NB4 (cell line): ENCODE measurements at regions not wholly inside any gene's neighbourhood (a gene's known extent, or its start where the extent isn't known, plus 50 kb on each side); places are given as distances from the start of the nearest gene placed in this dataset.
"Not testable (repeated sequence)": the region's sequence is repeated elsewhere in the genome, so short reads cannot be mapped to it uniquely, and the experiment has no call there.

Source experiments
- MYC ChIP-seq: IDR thresholded peaks from 2 replicates; pipeline ENCODE4 v1.6.1; 2011; ENCODE audit warnings: low read depth, low read length
- POLR2A ChIP-seq: IDR thresholded peaks from 2 replicates; pipeline ENCODE4 v1.6.1; 2011; ENCODE audit warnings: mild to moderate bottlenecking; ENCODE audit not compliant: insufficient read length; ENCODE audit errors: extremely low read depth
- TF ChIP-seq, protein P1 (sequence below): IDR thresholded peaks from one replicate; pipeline ENCODE4 v1.5.1; 2012; ENCODE audit warnings: low read depth, low read length
- TF ChIP-seq, protein P2 (sequence below): IDR thresholded peaks from 2 replicates; pipeline ENCODE4 v1.6.1; 2011; ENCODE audit warnings: low read depth, low read length

GRCh38 chr18:51360301-51360700, 162.8 kb upstream of the MEX3C start:
- TF ChIP-seq, protein P1, sequence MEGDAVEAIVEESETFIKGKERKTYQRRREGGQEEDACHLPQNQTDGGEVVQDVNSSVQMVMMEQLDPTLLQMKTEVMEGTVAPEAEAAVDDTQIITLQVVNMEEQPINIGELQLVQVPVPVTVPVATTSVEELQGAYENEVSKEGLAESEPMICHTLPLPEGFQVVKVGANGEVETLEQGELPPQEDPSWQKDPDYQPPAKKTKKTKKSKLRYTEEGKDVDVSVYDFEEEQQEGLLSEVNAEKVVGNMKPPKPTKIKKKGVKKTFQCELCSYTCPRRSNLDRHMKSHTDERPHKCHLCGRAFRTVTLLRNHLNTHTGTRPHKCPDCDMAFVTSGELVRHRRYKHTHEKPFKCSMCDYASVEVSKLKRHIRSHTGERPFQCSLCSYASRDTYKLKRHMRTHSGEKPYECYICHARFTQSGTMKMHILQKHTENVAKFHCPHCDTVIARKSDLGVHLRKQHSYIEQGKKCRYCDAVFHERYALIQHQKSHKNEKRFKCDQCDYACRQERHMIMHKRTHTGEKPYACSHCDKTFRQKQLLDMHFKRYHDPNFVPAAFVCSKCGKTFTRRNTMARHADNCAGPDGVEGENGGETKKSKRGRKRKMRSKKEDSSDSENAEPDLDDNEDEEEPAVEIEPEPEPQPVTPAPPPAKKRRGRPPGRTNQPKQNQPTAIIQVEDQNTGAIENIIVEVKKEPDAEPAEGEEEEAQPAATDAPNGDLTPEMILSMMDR: not testable (repeated sequence)
- TF ChIP-seq POLR2A, MYC: not testable (repeated sequence)
- TF ChIP-seq, protein P2, sequence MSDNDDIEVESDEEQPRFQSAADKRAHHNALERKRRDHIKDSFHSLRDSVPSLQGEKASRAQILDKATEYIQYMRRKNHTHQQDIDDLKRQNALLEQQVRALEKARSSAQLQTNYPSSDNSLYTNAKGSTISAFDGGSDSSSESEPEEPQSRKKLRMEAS: not testable (repeated sequence)
